ENCODE measurements at regions not wholly inside any gene's neighbourhood (a gene's known extent, or its start where the extent isn't known, plus 50 kb on each side); places are given as distances from the start of the nearest gene placed in this dataset.

- no peaks in the 10 kb centered on the region for H3K23me2 ChIP-seq (ENCODE audit: low read depth, low read length)
- no peak overlapping the region for H4K8ac ChIP-seq (ENCODE audit: extremely low read depth, insufficient read depth, low read length)
- no peak overlapping the region for H3K9ac ChIP-seq (replicated peaks in 1 of 4; ENCODE audit: extremely low read depth in 1 of 4, low read depth in 3 of 4, low read length in 3 of 4)
- H3K4ac ChIP-seq (replicated peaks; ENCODE audit: insufficient read length, low read depth, low read length) = no peak overlapping the region
- H3K4me2 ChIP-seq (ENCODE audit: insufficient read depth in 1 of 2, low read depth in 2 of 2, low read length in 2 of 2) = no peak overlapping the region
- H3K23ac ChIP-seq (ENCODE audit: insufficient read length) = no peak overlapping the region
- no peak overlapping the region for H2BK120ac ChIP-seq (replicated peaks; ENCODE audit: low read depth, low read length)
- H3K9me3 ChIP-seq (ENCODE audit: insufficient read depth in 2 of 2, low read depth in 1 of 2, low read length in 1 of 2) = no peaks in the 10 kb centered on the region
- 88% methylated on average over 8 of the region's 8 CpGs; no CpG with 5 or more reads in 1 of the 2 experiments for WGBS, 2 experiments (ENCODE audit: extremely low coverage in 1 of 2, insufficient coverage in 1 of 2, insufficient read length in 1 of 2, insufficient replicate concordance in 2 of 2, low coverage in 1 of 2, low lambda C conversion rate in 2 of 2, missing lambda C conversion rate in 1 of 2)
- no peak overlapping the region for H4K91ac ChIP-seq (replicated peaks; ENCODE audit: insufficient read length, low read length)
- ChIA-PET POLR2A (ENCODE audit: partially characterized antibody) (interaction anchor here (0.5 kb wide), 1 partner anchor 52 kb away, joined by 3 read pairs; no protein-coding TSS in a partner anchor), CTCF (ENCODE audit: partially characterized antibody) (interaction anchor here (0.6 to 0.9 kb wide), 2 partner anchors 68 to 97 kb away, joined by 3 to 4 read pairs; no protein-coding TSS in a partner anchor)
- no peak overlapping the region for H2BK20ac ChIP-seq (ENCODE audit: low read length)
- DNase-seq (ENCODE audit: low read depth in 1 of 2, low spot score in 2 of 2) = no peak
- no peak overlapping the region for H3K18ac ChIP-seq (ENCODE audit: extremely low read depth, low read length)
- H2AK5ac ChIP-seq (ENCODE audit: low read depth, low read length) = no peak overlapping the region
- H3K79me2 ChIP-seq (ENCODE audit: control insufficient read depth in 1 of 2, insufficient read depth in 2 of 2, low read length in 2 of 2) = no peaks in the 10 kb centered on the region
- no peak overlapping the region for H3K14ac ChIP-seq (ENCODE audit: insufficient read length)
- no peak overlapping the region for H4K5ac ChIP-seq (ENCODE audit: insufficient read length, low read depth, low read length)
- H2AFZ ChIP-seq (ENCODE audit: low read length) = no peak overlapping the region
- no peaks in the 10 kb centered on the region for H4K20me1 ChIP-seq (replicated peaks in 1 of 2; ENCODE audit: control insufficient read depth in 1 of 2, insufficient read depth in 2 of 2, low read length in 2 of 2)
- H3K27me3 ChIP-seq (replicated peaks in 1 of 4; ENCODE audit: control insufficient read depth in 3 of 4, extremely low read depth in 1 of 4, insufficient read depth in 3 of 4, low read length in 3 of 4) = no peaks in the 10 kb centered on the region; a peak in 1 of 7 replicates
- FAIRE-seq = no peak
- no peak overlapping the region for H2BK12ac ChIP-seq (ENCODE audit: low read depth, low read length)
- H3K27ac ChIP-seq (ENCODE audit: low read depth, low read length) = no peak overlapping the region
- TF ChIP-seq USF2 (IDR thresholded peaks at IDR 0.05; ENCODE audit: low read length) (no peak), CBX5 (IDR thresholded peaks at IDR 0.05; ENCODE audit: low read depth, low read length) (no peak), CHD1 (IDR thresholded peaks at IDR 0.05; ENCODE audit: low read depth, low read length) (no peak)
- peaks cover 0 to 10% (median 4%) of the 10 kb centered on the region in 4 experiments; a peak in 5 of 7 replicates for H3K4me1 ChIP-seq (replicated peaks in 1 of 4; ENCODE audit: control insufficient read depth in 3 of 4, insufficient read depth in 4 of 4, low read length in 3 of 4)
- H2BK5ac ChIP-seq (ENCODE audit: low read depth, low read length) = no peak overlapping the region
- no peak overlapping the region for H2BK15ac ChIP-seq (ENCODE audit: low read length)
- no peaks in the 10 kb centered on the region for H3K79me1 ChIP-seq (ENCODE audit: low read depth, low read length)
- no peaks in the 10 kb centered on the region for H3K36me3 ChIP-seq (ENCODE audit: control insufficient read depth in 2 of 4, insufficient read depth in 4 of 4, low read length in 3 of 4)
- H3K56ac ChIP-seq (replicated peaks; ENCODE audit: insufficient read length, low read depth, low read length) = no peak overlapping the region
- H3K4me3 ChIP-seq (ENCODE audit: extremely low read depth in 1 of 4, insufficient read depth in 2 of 4, low read depth in 3 of 4, low read length in 4 of 4) = no peak overlapping the region
Observed at GRCh38 chr12:18899678-18900317, 161.9 kb downstream of the CAPZA3 start.

All from H1 (cell line).